Stimulated activated CD8-positive, alpha-beta memory T cell treated with anti-CD3 and anti-CD28 coated beads, Interleukin-4, amount 100 ng/mL, for 48 hours (primary cell): ENCODE measurements at regions not wholly inside any gene's neighbourhood (a gene's known extent, or its start where the extent isn't known, plus 50 kb on each side); places are given as distances from the start of the nearest gene placed in this dataset.

Experiments used
- DNase-seq: peaks from one replicate; pipeline ENCODE4 v3.0.0-alpha.2; 2020

DNA sequence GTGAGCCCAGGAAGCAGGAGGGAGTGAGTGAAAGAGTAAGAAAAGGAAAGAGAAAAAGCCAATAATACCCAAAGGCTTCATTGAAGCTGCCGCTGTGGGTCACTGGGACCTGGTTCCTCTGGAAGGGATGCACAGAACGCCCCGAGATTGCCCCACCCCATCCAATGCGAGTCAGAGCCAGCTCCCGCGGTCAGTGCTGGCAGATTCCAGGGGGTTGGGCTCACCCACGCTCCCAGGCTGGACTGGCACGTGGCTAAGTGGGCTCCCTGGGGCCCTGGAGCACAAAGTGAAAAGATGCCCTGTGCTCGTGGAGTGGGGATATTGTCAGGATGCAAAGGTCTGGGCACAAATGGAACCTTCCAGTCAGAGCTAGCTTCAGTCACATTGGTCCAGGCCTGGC lies 117.0 kb downstream of the OAT start:
- DNase-seq, result no peak

DNA sequence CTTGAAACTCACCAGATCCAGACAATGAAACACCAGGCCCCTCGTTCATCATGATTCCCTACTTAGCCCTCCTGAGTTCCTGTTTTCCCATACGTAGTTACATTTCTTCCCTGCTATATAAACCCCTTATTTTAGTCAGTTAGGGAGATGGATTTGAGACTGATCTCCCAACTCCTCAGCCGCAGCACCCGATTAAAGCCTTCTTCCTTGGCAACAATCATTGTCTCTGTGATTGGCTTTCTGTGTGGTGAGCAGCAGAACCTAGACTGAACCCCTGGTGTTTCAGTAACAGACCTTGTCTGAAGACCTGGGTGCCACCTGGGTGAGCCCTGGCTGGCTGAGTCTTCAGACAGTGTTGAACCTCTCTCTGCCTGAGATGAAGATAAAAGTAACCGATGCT lies 118.0 kb downstream of the OAT start:
- DNase-seq, result no peak

DNA sequence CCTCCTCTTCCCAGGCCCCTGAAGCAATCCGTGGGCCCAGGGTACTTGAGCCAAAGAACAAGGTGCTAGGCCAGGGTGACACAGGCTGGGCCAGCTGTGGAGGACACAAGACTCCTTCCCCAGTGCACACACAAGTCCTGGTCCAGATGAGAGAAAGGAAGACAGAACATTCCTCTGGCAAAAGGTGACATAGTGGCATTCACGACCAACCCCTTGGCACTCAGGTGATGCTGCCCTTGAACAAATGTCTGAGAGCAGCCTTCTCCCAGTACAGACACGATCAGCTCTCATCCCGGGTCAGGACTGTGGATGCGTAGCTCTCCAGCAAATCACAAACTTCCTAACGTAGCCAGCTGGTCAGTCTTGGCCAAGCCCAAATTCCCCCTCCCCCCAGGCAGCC lies 118.5 kb downstream of the OAT start:
- DNase-seq, result no peak

DNA sequence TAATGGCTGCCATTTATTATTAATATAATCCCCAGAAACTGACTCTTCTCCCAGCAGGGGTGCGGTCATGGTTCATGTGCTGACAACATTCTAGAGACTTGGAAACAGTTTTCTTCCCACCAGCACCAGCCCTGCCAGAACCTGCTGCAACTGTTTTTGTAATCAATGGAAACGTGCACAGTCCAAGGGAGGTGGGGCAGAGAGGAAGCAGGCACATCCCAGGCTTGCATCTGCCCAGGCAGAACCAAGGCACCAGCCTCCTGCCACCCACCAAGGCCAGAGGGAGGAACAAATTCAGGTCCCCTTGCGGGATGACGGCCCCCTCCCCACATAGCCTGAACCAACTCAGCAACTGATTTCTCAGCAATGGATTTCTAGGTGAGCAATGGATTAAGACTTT lies 119.0 kb downstream of the OAT start:
- DNase-seq, result no peak

DNA sequence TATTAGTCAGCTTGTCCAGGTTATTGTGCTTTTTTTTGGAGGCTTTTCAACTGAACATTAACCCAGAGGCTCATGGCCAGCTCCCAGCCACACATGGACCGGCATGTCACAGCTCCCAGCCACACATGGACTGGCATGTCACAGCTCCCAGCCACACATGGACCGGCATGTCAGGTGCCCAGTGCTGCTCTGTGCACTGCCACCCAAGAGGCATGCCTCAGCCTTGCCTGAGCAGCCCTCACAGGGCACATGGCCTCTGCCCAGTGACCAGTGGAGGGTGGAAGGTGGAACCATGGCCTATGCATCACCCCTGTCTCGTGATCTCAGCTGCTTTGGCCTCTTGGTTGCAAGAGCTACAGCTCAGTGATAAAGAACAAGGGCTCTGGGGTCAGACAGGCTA lies 119.8 kb downstream of the OAT start:
- DNase-seq, result no peak

DNA sequence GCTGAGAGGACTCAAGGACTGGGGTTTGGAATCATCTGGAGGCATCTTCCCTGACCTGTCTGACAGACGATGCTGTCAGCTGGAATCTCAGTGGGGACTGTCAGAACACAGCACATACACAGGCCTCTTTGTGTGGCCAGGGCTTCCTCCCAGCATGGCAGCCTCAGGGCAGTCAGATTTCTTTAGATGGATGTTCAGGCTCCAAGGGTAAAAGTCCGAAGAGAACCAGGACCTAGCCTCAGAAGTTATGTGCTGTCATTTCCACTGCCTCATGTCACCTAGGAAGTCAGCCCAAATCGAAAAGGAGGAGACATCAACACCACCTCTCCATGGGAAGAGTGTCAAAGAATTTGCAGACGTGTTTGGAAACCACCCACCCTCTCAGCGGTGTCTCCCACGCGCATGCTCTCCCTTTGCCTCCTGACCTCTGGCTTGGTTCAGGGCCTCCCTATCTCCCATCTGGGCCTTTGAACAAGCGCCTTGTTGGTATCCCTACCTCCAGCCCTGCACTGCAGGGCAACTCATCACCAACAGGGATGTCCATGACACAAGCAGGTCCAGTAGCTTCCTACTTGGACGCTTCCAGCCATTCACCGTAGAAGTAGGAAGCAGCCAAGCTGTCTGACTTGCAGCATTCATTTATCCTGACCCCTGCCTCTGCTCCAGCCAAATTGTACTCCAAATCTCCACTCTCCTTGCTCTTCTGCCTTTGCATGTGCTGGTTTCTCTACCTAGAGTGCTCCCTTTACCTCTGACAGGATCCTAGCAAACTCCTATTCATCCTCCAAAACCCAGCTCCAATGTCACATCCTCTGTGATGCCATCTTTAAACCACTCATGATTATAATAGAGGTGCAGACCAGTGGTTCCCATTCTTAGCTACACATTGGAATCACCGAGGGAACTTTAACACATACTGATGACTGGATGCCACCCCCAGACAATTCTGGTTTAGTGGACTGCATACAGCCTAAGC lies 121.6 kb downstream of the OAT start:
- no peak for DNase-seq

DNA sequence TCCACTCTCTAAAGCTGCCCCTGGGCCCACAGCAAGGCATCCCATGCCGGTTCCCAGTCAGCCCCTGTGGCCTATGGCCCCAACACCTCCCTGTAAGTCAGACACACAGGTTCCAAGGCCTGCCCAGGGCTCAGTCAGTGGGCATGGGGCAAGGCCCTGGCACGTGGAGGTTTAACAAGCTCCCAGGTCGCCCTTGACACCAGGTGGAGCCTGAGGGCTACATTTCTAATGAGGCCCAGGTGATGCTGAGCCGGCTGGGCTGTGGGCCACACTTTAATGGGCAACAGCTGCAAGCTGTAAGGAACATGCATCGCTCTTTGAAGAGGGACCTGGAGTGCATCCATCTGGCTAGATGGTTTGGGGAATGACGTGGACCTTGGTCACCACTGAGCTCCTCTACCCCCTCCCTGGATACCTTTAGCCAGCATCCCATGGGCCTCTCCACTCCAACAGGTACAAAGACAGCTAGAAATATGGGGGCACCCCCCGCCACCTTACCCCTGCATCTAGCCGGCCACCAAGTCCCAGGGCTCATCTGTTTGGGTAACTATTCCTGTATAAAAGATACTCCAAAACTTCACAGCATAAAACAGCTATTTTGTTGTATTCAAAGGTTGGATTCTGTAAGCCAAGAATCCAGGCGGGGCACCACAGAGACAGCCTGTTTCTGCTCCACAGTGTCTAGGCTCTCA lies 122.5 kb downstream of the OAT start:
- no peak for DNase-seq

DNA sequence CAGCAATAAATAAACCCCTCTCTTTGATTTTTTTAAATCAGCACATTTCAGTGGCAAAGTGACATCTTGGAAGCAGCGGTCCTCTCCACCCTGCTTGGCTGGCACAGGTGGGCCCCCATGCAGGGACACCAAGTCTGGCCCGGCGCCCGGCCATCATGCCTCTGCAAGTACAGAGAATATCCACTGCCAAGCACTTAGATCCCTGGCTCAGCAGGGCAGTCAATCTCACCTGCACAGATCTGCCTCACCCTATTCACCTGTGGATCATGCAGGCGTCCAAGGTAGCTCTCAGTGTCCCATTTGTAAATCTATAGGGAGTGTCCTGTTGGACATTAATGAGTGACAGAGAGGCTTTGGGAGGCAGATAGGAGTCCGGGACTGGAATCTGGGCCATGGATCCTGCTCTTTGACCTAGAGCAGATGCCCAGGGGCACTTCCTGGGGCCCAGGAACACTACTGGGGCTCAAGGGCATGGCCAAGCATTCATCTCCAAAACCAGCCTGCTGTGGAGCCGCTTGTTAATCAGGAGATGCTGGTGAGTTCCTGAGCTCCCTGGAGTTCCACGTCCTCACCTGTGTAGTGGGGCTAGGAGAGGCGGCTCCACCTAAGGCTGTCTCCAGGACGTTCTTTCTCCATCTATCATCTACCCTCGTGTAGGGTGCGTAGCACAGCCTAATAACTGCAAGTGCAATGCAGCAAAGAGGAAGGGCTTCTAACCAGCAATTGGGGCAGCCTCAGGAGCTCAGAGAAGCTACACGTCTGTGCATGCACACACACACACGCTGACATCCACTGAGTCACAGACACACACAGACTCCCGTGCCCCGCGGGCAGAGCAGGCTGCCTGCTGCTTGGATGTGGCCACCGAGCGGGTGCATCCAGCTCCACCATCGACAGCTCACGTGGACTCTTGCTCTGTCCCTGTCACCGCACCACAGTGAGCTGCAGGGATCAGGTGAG lies 123.6 kb downstream of the OAT start:
- no peak for DNase-seq

DNA sequence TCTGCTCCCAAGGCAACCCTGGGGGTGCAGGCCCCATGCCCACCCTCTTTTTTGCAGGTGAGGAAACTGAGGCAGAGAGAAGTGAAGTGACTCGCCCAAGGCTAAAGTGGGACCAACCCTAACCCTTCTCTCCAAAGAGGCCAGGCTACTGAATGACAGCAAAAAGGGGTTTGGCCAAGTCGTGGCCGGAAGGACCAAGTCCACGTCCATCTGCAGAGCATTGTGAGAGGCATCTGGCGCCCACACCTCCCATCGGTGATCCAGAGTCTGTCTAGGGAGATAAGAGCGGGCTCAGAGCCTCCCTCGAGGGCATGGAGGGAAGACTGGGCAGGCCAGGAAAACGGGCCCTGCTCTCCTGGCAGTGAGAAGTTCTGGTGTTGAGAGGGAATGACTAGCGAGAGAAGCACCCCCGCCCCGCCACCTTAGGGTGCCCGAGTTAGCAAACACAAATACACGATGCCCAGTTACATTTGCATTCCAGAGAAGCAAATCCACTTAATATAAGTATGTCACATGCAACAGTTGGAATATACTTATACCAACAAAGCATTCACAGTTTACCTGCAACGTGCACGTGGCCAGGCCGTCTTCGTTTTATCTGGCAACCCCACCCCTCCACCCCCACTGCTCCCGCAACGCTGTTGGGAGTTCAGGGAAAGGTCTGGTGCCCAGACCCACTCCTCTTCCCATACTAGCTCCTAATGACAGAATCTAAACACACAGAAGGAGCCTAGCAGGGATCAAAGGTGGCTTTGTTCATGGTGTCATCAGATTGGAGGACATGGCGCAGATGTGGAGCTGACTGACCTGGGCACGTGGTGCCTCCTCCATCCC lies 124.9 kb downstream of the OAT start:
- DNase-seq, result no peak

DNA sequence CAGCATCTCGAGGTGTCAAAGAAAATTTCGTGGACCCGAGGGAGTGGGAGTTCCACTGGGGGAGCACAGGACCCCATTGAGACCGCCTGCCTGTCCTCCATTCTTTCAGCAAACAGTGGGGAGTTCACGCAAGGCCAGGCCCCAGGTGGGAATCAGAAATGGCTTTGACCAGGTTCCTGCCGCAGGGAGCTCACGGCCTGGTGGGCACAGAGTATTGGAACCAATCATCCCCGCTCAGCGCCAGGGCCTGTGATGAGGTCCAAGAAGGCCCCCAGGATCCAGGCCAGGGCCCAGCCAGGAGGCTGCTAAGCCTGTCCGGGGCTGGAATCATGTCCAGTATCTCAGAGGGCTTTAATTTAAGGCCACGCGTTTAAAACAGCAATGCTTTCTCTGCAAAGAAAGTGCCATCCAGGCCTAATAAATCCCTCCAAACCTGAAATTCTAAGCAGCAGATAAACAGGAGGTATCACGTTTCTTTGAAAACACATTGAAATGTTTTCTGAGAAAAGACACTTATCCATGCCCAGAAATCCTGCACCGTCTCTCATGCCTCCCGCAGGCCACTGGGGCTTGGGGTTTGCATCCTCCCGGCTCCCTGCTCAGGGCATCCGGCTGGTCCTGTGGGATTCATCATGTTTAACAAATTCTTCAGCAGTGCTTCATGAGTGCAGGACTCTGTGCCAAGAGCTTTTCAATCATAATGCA lies 125.7 kb downstream of the OAT start:
- DNase-seq, result no peak

DNA sequence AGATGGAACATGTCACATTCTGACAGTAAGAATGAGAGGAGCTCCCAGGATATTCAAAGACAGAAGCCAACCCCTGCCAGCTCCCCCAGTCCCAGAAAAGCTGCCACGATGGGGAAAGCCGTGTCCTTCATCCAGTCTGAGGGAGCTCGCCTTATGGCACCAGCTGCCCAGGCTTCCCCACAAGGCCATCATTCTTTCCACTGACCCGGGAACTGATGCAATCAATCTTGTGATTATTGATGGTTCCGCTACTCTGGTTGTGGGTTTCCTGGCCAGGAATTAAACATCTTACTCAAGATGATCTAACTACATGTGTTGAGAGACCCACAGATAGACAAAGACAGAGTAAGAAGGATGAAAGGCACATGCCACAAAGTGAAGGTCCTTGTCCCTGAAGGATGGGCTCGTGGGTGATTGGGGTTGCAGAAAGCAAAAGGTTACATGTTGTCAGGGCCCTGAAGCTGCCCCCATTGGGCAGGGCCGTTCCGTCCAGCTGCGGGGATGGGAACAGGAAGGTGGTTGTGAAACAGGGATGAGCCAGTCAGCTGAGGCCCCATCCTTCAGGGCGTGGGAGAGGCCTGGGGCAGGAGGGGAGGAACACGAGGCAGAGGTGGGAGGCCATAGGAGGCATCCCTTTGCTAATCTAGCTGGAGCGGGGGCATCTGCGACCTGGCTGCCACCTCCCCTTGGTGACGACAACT lies 127.6 kb downstream of the OAT start:
- no peak for DNase-seq

DNA sequence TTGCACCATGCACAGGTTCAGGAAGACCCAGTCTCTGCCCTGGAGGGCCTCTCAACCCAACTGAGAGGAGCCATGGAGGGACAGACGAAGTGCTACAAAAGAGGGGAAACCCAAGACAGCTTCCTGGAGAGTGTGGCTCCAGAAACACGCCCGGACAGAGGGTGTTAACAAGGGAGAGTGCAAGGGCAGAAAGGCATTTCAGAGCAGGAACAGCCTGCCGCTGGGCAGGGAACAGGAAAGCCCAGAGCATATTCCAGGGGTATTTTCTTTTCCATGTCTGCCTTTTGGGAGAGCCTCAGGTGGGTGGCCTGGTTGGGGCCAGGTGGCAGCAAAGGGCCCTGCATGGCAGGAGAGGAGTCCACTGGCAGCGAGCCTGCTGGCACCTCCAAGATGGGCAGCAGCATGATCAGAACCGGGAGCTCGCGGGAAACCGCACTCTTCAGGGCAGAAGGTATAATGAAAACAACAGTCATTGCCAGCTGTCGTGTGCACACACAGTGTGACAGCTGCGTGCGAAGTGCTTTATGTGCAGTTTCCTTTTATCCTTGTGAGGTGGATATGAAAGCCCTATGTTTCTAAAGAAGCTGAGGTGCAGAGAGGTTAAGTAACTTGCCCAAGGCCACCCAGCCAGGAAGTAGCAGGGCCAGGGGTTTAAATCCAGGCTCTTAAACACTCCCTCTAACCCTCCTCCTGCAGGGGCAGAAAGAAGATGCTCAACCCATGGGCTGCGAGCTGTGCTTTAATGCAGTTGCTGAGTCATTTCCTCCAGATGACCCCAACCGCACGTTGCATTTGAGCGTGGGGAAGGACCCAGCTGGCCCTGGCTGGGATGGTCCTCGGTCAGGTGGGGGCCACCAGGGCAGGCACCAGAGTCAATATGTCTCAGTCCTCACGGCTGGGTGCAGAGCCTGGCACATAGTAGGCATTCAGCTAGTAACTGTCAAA lies 128.6 kb downstream of the OAT start:
- no peak for DNase-seq

DNA sequence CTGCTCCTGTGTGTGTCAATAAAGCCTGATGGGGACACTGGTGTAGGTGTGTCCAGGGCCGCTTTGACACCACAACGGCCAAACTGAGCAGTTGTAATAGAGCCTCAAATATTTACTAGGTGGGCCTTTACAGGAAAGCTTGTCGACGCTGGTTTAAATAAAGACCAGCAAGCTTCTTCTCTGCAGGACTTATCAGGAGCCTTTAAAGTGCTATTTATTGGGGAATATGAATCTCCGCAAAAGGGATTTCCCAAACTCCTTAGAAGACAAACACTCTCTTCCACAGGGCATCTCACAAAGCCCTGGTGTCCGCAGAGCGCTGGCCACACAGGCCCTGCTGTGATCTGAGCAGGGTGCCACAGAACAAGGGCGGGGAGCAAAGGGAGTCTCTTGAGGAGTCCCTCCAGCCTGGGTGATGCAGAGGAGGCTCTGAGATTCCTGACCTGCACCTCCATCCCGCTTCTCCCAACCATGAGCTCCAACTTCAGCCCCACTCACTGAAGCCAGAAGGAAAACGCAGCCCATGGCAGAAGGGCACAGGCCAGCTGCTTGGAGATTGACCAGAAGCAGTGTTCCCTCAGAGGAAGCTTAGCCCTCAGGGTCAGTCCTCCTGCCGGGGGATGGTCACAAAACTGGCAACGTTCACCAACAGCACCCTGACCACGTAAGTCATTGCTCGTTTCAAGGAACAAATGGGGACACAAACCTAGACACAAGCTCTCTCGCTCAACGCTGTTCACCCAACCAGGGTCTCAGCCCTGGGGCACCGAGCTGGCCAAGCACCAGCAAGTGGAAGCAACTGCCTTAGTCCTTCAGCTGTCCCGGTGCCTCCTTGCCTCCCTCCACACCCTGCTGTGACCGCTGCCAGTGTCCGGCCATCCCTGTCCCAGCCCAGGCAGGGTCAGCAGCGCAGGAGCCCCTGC lies 129.5 kb downstream of the OAT start:
- DNase-seq, result no peak

DNA sequence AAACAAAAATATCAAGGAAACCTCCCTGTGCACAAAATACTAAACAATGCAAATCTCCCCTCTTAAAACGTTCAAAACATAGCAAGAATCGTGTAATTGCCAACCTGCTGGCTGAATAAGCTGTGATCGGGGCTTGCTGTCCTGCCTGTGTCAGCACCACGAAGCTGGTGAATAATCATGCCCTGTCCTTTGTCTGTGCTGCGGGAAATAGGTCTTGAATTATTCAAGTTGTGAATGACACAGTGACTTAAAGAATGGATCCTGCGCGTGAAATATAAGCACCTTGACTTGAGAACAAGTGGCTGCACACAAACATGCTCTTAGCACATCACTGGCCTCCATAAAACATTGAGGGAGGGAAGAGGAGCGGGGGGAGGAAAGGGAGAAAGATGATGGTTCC lies 130.2 kb downstream of the OAT start:
- no peak for DNase-seq

DNA sequence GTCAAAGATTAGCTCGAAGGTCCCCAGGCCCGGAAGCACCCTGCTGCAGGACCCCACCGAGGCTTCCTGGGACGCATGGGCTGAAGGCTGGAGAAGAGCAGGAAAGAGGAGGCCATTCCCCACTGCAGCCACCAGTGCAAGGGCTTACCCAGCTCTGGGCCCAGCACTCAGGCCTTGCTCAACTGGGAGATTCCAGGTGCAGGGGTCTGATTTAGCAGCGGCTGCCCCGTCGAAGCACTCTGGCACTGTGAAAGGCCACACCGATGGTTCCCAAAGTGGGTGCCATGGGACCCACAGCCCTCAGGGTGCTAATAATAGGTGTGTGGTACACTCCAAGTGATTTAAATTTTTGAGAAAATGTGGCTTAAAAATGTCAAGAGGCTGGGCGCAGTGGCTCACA lies 130.9 kb downstream of the OAT start:
- DNase-seq, result no peak

DNA sequence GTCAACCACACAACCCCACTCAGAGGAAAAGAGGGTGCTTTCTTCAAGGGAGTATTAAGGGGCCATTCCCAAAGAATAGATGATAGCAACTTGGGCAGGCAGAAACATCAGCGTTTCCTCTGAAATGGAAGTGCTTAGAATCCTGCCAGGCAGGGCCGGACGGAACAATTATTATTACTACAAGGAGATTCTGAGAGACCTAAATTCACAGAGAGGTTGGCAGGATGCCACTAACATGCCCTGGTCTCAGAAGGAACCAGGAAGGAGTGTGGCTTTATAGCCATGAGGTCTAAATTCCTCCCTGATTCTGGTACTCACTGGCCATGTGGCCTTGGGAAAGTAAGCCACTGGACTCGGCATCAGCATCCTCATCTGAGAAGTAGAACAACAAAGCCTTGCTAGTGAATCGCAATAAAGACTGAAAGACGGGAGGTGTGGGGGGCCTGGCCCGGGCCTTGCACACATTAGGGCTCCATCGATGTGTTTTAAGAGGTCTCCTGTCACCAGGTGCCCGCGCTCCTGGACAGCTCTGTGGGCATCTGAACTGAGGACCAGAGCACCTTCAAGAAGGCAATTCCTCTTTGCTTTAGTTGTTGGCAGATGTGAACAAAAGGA lies 131.5 kb downstream of the OAT start:
- no peak for DNase-seq

DNA sequence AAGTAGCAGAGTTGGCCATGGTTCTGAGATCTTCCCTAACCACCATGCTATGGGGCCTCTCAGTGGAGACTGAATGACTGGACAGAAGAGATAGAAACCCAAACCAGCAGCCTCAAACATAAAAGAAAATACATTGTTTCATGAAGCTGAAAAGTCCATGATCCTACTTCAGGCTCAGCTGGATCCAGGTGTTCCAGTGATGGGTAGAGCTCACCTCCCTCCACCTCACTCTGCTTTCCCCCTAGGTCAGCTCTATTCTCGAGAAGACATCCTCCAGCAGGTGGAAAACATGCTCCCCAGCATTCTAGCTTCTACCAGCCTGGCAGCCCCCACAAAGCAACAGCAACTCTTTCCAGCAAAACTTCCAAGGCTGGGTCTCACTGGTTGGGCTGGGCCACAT lies 132.1 kb downstream of the OAT start:
- no peak for DNase-seq
